OCI-LY1 (cell line): ENCODE measurements at regions not wholly inside any gene's neighbourhood (a gene's known extent, or its start where the extent isn't known, plus 50 kb on each side); places are given as distances from the start of the nearest gene placed in this dataset.

Experiments
- H2AFZ ChIP-seq: fragments of 200-600 bp; sonication (generic), shearing (Covaris generic); 2 replicates; pipeline ENCODE4 v1.6.0; 2014; ENCODE audit warnings: antibody characterized with exemption, mild to moderate bottlenecking, low read length
- H3F3A ChIP-seq: fragments of 200-600 bp; sonication (generic), shearing (Covaris generic); 2 replicates; pipeline ENCODE4 v1.6.0; 2014; ENCODE audit warnings: mild to moderate bottlenecking, antibody characterized with exemption, low read length, moderate library complexity; ENCODE audit not compliant: insufficient read depth
- H3K27ac ChIP-seq: fragments of 200-600 bp; sonication (generic); 2 replicates; pipeline ENCODE4 v1.5.1; 2014; ENCODE audit warnings: low read length, mixed run types, mild to moderate bottlenecking, low read depth; ENCODE audit not compliant: poor library complexity, severe bottlenecking
- H3K27me3 ChIP-seq: fragments of 200-600 bp; sonication (generic); 2 replicates; pipeline ENCODE4 v1.6.0; 2014; ENCODE audit warnings: antibody characterized with exemption, mild to moderate bottlenecking, low read length, moderate library complexity; ENCODE audit not compliant: insufficient read depth
- H3K36me3 ChIP-seq: fragments of 200-600 bp; sonication (generic); 2 replicates; pipeline ENCODE4 v1.6.1; 2014; ENCODE audit warnings: mild to moderate bottlenecking, antibody characterized with exemption, low read length, moderate library complexity, mixed read lengths; ENCODE audit not compliant: insufficient read depth
- H3K4me1 ChIP-seq: fragments of 200-600 bp; sonication (generic); 2 replicates; pipeline ENCODE4 v1.5.1; 2014; ENCODE audit warnings: mild to moderate bottlenecking, low read length, moderate library complexity; ENCODE audit not compliant: insufficient read depth, severe bottlenecking
- H3K4me2 ChIP-seq: fragments of 200-600 bp; sonication (generic), shearing (Covaris generic); 2 replicates; pipeline ENCODE4 v1.6.1; 2014; ENCODE audit warnings: low read length
- H3K4me3 ChIP-seq: fragments of 200-600 bp; sonication (generic); 2 replicates; pipeline ENCODE4 v1.5.1; 2014; ENCODE audit warnings: low read length, low read depth, mild to moderate bottlenecking, mixed read lengths; ENCODE audit not compliant: poor library complexity, severe bottlenecking
- H3K79me2 ChIP-seq: fragments of 200-600 bp; shearing (Covaris generic); 2 replicates; pipeline ENCODE4 v1.6.1; 2016; ENCODE audit warnings: mixed run types, low read length, mixed read lengths; ENCODE audit not compliant: insufficient read depth
- H3K9ac ChIP-seq: fragments of 200-600 bp; sonication (generic), shearing (Covaris generic); 2 replicates; pipeline ENCODE4 v1.6.1; 2014; ENCODE audit warnings: mild to moderate bottlenecking, low read length, mixed read lengths
- H3K9me2 ChIP-seq: fragments of 200-600 bp; sonication (generic), shearing (Covaris generic); 2 replicates; pipeline ENCODE4 v1.6.1; 2014; ENCODE audit warnings: low read depth, mild to moderate bottlenecking, low read length, mixed read lengths
- H3K9me3 ChIP-seq: fragments of 200-600 bp; shearing (Covaris generic); 2 replicates; pipeline ENCODE4 v1.6.1; 2014; ENCODE audit warnings: low read length, mixed read lengths
- H4K20me1 ChIP-seq: fragments of 200-600 bp; sonication (generic), shearing (Covaris generic); 2 replicates; pipeline ENCODE4 v1.6.0; 2016; ENCODE audit warnings: mild to moderate bottlenecking, low read length; ENCODE audit not compliant: insufficient read depth
- EZH2 ChIP-seq: fragments of 200-600 bp; sonication (generic), shearing (Covaris generic); IDR thresholded peaks from 2 replicates; pipeline ENCODE4 v1.8.0; 2017; ENCODE audit warnings: borderline replicate concordance, mixed run types, mild to moderate bottlenecking, antibody characterized with exemption, low read length, moderate library complexity, mixed read lengths
- TF ChIP-seq, protein P1 (sequence below): fragments of 200-600 bp; sonication (generic), shearing (Covaris generic); IDR thresholded peaks from 2 replicates; pipeline ENCODE4 v1.5.1; 2017; ENCODE audit warnings: mild to moderate bottlenecking, antibody characterized with exemption, low read length, moderate library complexity, mixed read lengths

DNA sequence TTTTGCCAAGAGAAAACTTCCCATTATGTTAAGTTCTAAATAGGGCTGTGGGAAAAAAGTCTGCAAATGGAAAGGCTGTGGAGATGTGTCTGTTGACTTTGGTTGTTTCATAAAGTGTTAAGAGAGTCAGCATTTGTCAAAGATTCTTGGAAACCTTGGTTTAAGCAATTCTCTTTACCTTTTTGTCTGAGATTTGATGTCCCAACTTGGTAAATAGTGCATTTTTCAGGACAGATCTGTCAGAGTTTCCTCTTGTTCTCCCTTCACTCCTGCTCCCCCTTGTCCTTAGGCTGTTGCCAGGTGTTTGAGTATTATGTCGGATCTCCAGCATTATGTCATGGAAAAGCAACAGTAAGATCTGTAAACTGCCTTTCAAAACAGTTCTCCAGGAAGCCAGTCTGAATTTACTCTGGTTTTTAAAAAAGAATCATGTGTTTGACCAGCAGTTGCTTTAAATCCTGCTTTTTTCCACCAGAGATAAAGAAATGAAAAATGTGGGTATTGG, 79.1 kb upstream of the ADAMTSL1 start:
- Histone ChIP-seq H3K9me3 (no peaks in the 10 kb centered on the region), H2AFZ (no peak overlapping the region), H3K27ac (no peak overlapping the region), H4K20me1 (no peaks in the 10 kb centered on the region), H3K36me3 (no peaks in the 10 kb centered on the region), H3K27me3 (no peaks in the 10 kb centered on the region), H3K4me1 (no peaks in the 10 kb centered on the region), H3K4me2 (no peak overlapping the region), H3K79me2 (no peaks in the 10 kb centered on the region), H3K9ac (no peak overlapping the region), H3K4me3 (no peak overlapping the region), H3K9me2 (no peaks in the 10 kb centered on the region), H3F3A (no peaks in the 10 kb centered on the region)
- no peak for TF ChIP-seq EZH2
- TF ChIP-seq, protein P1, sequence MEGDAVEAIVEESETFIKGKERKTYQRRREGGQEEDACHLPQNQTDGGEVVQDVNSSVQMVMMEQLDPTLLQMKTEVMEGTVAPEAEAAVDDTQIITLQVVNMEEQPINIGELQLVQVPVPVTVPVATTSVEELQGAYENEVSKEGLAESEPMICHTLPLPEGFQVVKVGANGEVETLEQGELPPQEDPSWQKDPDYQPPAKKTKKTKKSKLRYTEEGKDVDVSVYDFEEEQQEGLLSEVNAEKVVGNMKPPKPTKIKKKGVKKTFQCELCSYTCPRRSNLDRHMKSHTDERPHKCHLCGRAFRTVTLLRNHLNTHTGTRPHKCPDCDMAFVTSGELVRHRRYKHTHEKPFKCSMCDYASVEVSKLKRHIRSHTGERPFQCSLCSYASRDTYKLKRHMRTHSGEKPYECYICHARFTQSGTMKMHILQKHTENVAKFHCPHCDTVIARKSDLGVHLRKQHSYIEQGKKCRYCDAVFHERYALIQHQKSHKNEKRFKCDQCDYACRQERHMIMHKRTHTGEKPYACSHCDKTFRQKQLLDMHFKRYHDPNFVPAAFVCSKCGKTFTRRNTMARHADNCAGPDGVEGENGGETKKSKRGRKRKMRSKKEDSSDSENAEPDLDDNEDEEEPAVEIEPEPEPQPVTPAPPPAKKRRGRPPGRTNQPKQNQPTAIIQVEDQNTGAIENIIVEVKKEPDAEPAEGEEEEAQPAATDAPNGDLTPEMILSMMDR: no peak

DNA sequence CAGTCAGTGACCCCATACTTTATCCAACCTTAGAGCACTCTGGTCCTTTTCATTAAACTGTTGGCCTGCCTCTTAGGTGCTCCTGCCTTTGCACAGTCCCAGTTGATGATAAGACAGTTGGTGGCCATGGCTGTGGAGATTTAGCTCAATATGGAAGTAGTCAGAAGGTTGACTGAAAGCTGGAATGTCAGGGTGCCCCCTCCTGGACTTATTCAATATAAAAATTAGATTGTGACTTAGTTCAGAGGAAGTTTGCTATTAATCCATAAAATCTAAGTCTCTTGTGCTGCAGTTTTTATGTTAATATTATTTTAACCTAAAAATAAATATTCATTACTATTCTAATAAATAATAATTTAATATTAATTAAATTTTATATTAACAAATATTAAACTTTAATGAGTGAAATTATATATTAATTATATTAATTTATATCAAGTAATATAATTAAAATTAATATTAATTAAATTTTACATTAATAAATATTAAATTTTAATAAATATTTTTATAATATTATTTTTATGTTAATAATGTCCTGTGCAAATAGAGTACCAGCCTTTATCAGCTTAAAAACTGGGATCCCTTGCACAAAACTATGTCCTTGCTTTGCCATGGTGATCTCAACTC, 77.7 kb upstream of the ADAMTSL1 start:
- Histone ChIP-seq H3K9me2 (no peaks in the 10 kb centered on the region), H3K9me3 (no peaks in the 10 kb centered on the region), H3K9ac (no peak overlapping the region), H4K20me1 (no peaks in the 10 kb centered on the region), H3K4me3 (no peak overlapping the region), H3K79me2 (no peaks in the 10 kb centered on the region), H3F3A (no peaks in the 10 kb centered on the region), H3K4me2 (no peak overlapping the region), H3K36me3 (no peaks in the 10 kb centered on the region), H3K4me1 (no peaks in the 10 kb centered on the region), H3K27ac (no peak overlapping the region), H3K27me3 (no peaks in the 10 kb centered on the region), H2AFZ (no peak overlapping the region)
- TF ChIP-seq, protein P1: peak; percentile 26; the same call in 1 of the 2 replicates
- no peak for TF ChIP-seq EZH2

DNA sequence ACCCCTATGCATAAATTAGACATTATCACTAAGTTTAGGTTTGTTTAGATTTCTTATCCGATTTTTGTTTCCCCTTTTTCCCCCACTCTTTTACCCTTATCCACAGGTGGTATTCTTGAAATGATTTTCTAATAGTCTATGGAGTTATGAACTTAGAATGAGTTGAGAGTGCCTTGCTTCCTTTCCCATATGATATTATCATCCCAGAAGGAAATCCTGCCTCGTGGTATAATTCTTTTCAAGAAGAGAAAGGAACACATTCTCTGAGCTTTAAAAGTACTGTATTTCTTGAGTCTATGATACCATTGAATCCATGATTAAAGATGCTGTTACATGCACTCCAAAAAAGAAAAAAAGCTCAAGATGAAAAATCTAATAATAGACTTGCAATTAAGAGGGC, 76.9 kb upstream of the ADAMTSL1 start:
- H4K20me1 ChIP-seq: no peaks in the 10 kb centered on the region
- no peak overlapping the region for H3K4me3 ChIP-seq
- no peaks in the 10 kb centered on the region for H3K9me3 ChIP-seq
- no peaks in the 10 kb centered on the region for H3K4me1 ChIP-seq
- TF ChIP-seq EZH2: no peak
- TF ChIP-seq, protein P1: no peak
- no peaks in the 10 kb centered on the region for H3K27me3 ChIP-seq
- no peaks in the 10 kb centered on the region for H3K79me2 ChIP-seq
- H3K9me2 ChIP-seq: no peaks in the 10 kb centered on the region
- no peaks in the 10 kb centered on the region for H3F3A ChIP-seq
- H3K9ac ChIP-seq: no peak overlapping the region
- no peaks in the 10 kb centered on the region for H3K36me3 ChIP-seq
- no peak overlapping the region for H2AFZ ChIP-seq
- no peak overlapping the region for H3K27ac ChIP-seq
- H3K4me2 ChIP-seq: no peak overlapping the region
